ENCODE measurements at regions not wholly inside any gene's neighbourhood (a gene's known extent, or its start where the extent isn't known, plus 50 kb on each side); places are given as distances from the start of the nearest gene placed in this dataset.
"Not testable (repeated sequence)": the region's sequence is repeated elsewhere in the genome, so short reads cannot be mapped to it uniquely, and the experiment has no call there.

GRCh38 chr2:131801745-131802350 is 274.2 kb downstream of the CCDC74A start:
- peak; percentile 57 for TF ChIP-seq CTCF (IDR thresholded peaks at IDR 0.05; ENCODE audit: low read depth, low read length, missing input control)
- TF ChIP-seq ZBTB33 (IDR thresholded peaks at IDR 0.05); JUND (IDR thresholded peaks at IDR 0.05); GABPA (IDR thresholded peaks at IDR 0.05 in 1 of 2, conservative IDR thresholded peaks at IDR 0.05 in 1 of 2); TAF1 (conservative IDR thresholded peaks at IDR 0.05); EGR1 (IDR thresholded peaks at IDR 0.05; ENCODE audit: low read depth in 2 of 2); FOXA1 (IDR thresholded peaks at IDR 0.05); YY1 (IDR thresholded peaks at IDR 0.05); RXRA (IDR thresholded peaks at IDR 0.05); REST (IDR thresholded peaks at IDR 0.05); HNF4A (conservative IDR thresholded peaks at IDR 0.05); ATF3 (IDR thresholded peaks at IDR 0.05): not testable (repeated sequence)
- TF ChIP-seq RAD21 (IDR thresholded peaks at IDR 0.05), result peak in 1 of 2 donors; percentile 51

All from liver (tissue), 3 donors.